GM23338 (cell line): ENCODE measurements at regions not wholly inside any gene's neighbourhood (a gene's known extent, or its start where the extent isn't known, plus 50 kb on each side); places are given as distances from the start of the nearest gene placed in this dataset.

ENCODE experiments used
- ATAC-seq: fragments of 200-7000 bp; cut with Tn5 transposase; 3 replicates; pipeline ENCODE4 v1.9.1; 2020
- DNase-seq: peaks from one replicate; pipeline ENCODE4 v3.0.0-alpha.2; 2015; ENCODE audit warnings: low spot score
- H2AFZ ChIP-seq: fragments of 200-600 bp; sonication (generic); 2 replicates; pipeline ENCODE4 v1.8.0; 2016; ENCODE audit warnings: antibody characterized with exemption, mild to moderate bottlenecking, moderate library complexity
- H3F3A ChIP-seq: fragments of 200-600 bp; sonication (generic); replicated peaks from 2 replicates; pipeline ENCODE4 v1.8.0; 2017; ENCODE audit warnings: antibody characterized with exemption, mixed run types, low read depth
- H3K27ac ChIP-seq: fragments of 200-600 bp; sonication (generic); 2 replicates; pipeline ENCODE4 v1.6.1; 2016; ENCODE audit warnings: low read depth
- H3K27me3 ChIP-seq: fragments of 200-600 bp; sonication (generic); 2 replicates; pipeline ENCODE4 v1.8.0; 2016; ENCODE audit warnings: mild to moderate bottlenecking, mixed run types, moderate library complexity; ENCODE audit not compliant: insufficient read depth
- H3K36me3 ChIP-seq: fragments of 200-600 bp; sonication (generic); 2 replicates; pipeline ENCODE4 v1.8.0; 2016; ENCODE audit warnings: mild to moderate bottlenecking; ENCODE audit not compliant: insufficient read depth
- H3K4me1 ChIP-seq: fragments of 200-600 bp; sonication (generic); 2 replicates; pipeline ENCODE4 v1.8.0; 2016; ENCODE audit warnings: mild to moderate bottlenecking, moderate library complexity; ENCODE audit not compliant: insufficient read depth
- H3K4me2 ChIP-seq: fragments of 200-600 bp; sonication (generic); 2 replicates; pipeline ENCODE4 v1.7.1; 2017; ENCODE audit warnings: mixed run types
- H3K4me3 ChIP-seq: fragments of 200-600 bp; sonication (generic); 2 replicates; pipeline ENCODE4 v1.6.1; 2016; ENCODE audit warnings: mixed run types
- H3K79me2 ChIP-seq: fragments of 200-600 bp; sonication (generic); replicated peaks from 2 replicates; pipeline ENCODE4 v1.8.0; 2017; ENCODE audit warnings: mild to moderate bottlenecking; ENCODE audit not compliant: insufficient read depth
- H3K9me2 ChIP-seq: fragments of 200-600 bp; sonication (generic); 2 replicates; pipeline ENCODE4 v1.8.0; 2017; ENCODE audit not compliant: insufficient read depth
- H4K20me1 ChIP-seq: fragments of 200-600 bp; sonication (generic); replicated peaks from 2 replicates; pipeline ENCODE4 v1.8.0; 2017; ENCODE audit warnings: mild to moderate bottlenecking; ENCODE audit not compliant: insufficient read depth
- H3K27ac Mint-ChIP-seq: 2 replicates; pipeline ENCODE4 v1.8.0; 2020; ENCODE audit warnings: inconsistent platforms, mild to moderate bottlenecking, moderate library complexity, mixed read lengths
- H3K27me3 Mint-ChIP-seq: 3 replicates; pipeline ENCODE4 v1.8.0; 2022; ENCODE audit warnings: low read depth, mild to moderate bottlenecking, moderate library complexity, mixed read lengths, inconsistent platforms; ENCODE audit not compliant: insufficient read depth, poor library complexity
- H3K36me3 Mint-ChIP-seq: 3 replicates; pipeline ENCODE4 v1.8.0; 2021; ENCODE audit warnings: low read depth, mild to moderate bottlenecking, inconsistent platforms, moderate library complexity, mixed read lengths
- H3K4me1 Mint-ChIP-seq: 3 replicates; pipeline ENCODE4 v1.8.0; 2020; ENCODE audit warnings: mild to moderate bottlenecking, inconsistent platforms, mixed read lengths
- H3K4me3 Mint-ChIP-seq: 3 replicates; pipeline ENCODE4 v1.8.0; 2021; ENCODE audit warnings: moderate library complexity, mild to moderate bottlenecking, inconsistent platforms, mixed read lengths
- H3K9me3 Mint-ChIP-seq: 3 replicates; pipeline ENCODE4 v1.8.0; 2020; ENCODE audit warnings: moderate library complexity, mild to moderate bottlenecking, inconsistent platforms, mixed read lengths
- CREB1 ChIP-seq: fragments of 250-450 bp; sonication (Bioruptor Pico); IDR thresholded peaks from 2 replicates; pipeline ENCODE4 v1.5.0; 2020; ENCODE audit warnings: low read depth, mild to moderate bottlenecking, moderate library complexity
- CTCF ChIP-seq, 2 experiments: fragments of 200-600 bp in 1 of 2; sonication (generic) in 1 of 2; conservative IDR thresholded peaks; 2 replicates each; pipeline versions ENCODE4 v1.5.1 to v1.6.1; 2016 to 2017; ENCODE audit warnings: antibody characterized with exemption in 2 of 2, low read depth in 2 of 2, mild to moderate bottlenecking in 2 of 2, moderate library complexity in 1 of 2
- EZH2 ChIP-seq: fragments of 200-600 bp; sonication (generic); IDR thresholded peaks from one replicate; pipeline ENCODE4 v1.8.0; 2017; ENCODE audit warnings: antibody characterized with exemption, mild to moderate bottlenecking, low read depth; ENCODE audit not compliant: unreplicated experiment
- EZH2phosphoT487 ChIP-seq: fragments of 200-600 bp; sonication (generic); IDR thresholded peaks from one replicate; pipeline ENCODE4 v1.8.1; 2018; ENCODE audit warnings: antibody characterized with exemption; ENCODE audit not compliant: unreplicated experiment
- JUNB ChIP-seq: IDR thresholded peaks from one replicate; pipeline ENCODE4 v1.6.1; 2016; ENCODE audit warnings: antibody characterized with exemption; ENCODE audit not compliant: unreplicated experiment
- NANOG ChIP-seq: IDR thresholded peaks from 2 replicates; pipeline ENCODE4 v1.6.1; 2016; ENCODE audit warnings: antibody characterized with exemption, borderline replicate concordance
- REST ChIP-seq: IDR thresholded peaks from one replicate; pipeline ENCODE4 v1.6.1; 2018; ENCODE audit warnings: antibody characterized with exemption; ENCODE audit not compliant: unreplicated experiment
- STAT1 ChIP-seq: IDR thresholded peaks from one replicate; pipeline ENCODE4 v1.6.1; 2016; ENCODE audit warnings: antibody characterized with exemption; ENCODE audit not compliant: unreplicated experiment
- ZNF114 ChIP-seq: fragments of 250-450 bp; sonication (Bioruptor Pico); IDR thresholded peaks from 2 replicates; pipeline ENCODE4 v1.5.0; 2020; ENCODE audit warnings: mild to moderate bottlenecking, moderate library complexity
- ZNF462 ChIP-seq: fragments of 250-450 bp; sonication (Bioruptor Pico); IDR thresholded peaks from 2 replicates; pipeline ENCODE4 v1.5.0; 2020; ENCODE audit warnings: mild to moderate bottlenecking, moderate library complexity

DNA sequence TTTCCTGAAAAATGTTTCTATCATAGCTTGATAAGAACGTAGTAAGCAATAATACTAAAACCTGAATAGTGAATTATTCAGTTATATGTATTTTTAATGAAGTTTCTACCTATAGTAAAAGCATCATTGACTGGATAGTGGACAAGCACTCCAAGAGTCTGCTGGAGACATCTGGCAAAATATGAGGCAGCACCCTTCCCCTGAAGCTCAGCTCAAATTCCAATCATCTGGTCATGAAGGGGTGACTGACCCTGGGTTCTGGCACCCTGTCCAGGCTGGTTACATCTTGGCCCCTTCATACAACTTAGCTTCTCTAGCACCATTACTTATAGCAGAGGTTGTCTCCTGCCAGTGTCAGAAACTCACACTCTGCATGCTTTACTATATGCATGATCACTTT is 455.4 kb downstream of the RAP2B start (continued):
- TF ChIP-seq REST (no peak), EZH2phosphoT487 (no peak)

GRCh38 chr3:153618176-153618575 is 456.1 kb downstream of the RAP2B start:
- H3K27ac ChIP-seq: no peak overlapping the region
- ATAC-seq (no peak), DNase-seq (no peak)
- no peak overlapping the region for H3K4me2 ChIP-seq
- no peaks in the 10 kb centered on the region for H3K36me3 ChIP-seq
- no peaks in the 10 kb centered on the region for H3K9me2 ChIP-seq
- no peaks in the 10 kb centered on the region for H3K79me2 ChIP-seq
- H4K20me1 ChIP-seq: no peaks in the 10 kb centered on the region
- no peaks in the 10 kb centered on the region for H3K27me3 ChIP-seq
- H3K36me3 Mint-ChIP-seq: peaks cover 3% of the 10 kb centered on the region; the same call in 2 of the 3 replicates
- H3K27ac Mint-ChIP-seq: no peak overlapping the region
- H3K9me3 Mint-ChIP-seq: peaks cover 7% of the 10 kb centered on the region; the same call in 2 of the 3 replicates
- H3K4me1 Mint-ChIP-seq: peaks cover 8% of the 10 kb centered on the region
- H3K4me3 ChIP-seq: no peak overlapping the region
- H3K4me1 ChIP-seq: peaks cover 11% of the 10 kb centered on the region
- no peaks in the 10 kb centered on the region for H3F3A ChIP-seq
- H2AFZ ChIP-seq: no peak overlapping the region; the same call in 1 of the 2 replicates
- no peak overlapping the region for H3K4me3 Mint-ChIP-seq
- H3K27me3 Mint-ChIP-seq: no peaks in the 10 kb centered on the region
- TF ChIP-seq CTCF (conservative IDR thresholded peaks at IDR 0.05; ENCODE audit: low read depth in 2 of 2) (no peak), JUNB (no peak), EZH2phosphoT487 (no peak), ZNF114 (CRISPR knock-in tag) (no peak), EZH2 (no peak), ZNF462 (CRISPR knock-in tag) (no peak), STAT1 (no peak), NANOG (no peak), REST (no peak), CREB1 (CRISPR knock-in tag) (no peak)
